Skeletal muscle tissue (tissue), 3 donors: ENCODE measurements at regions not wholly inside any gene's neighbourhood (a gene's known extent, or its start where the extent isn't known, plus 50 kb on each side); places are given as distances from the start of the nearest gene placed in this dataset.

Source experiments
- H3K27ac ChIP-seq: one replicate; pipeline ENCODE4 v1.7.0; 2013; ENCODE audit warnings: mild to moderate bottlenecking, low read depth, low read length, inconsistent platforms
- H3K27me3 ChIP-seq, 3 donors: one replicate each; pipeline ENCODE4 v1.7.0; 2013; ENCODE audit warnings: low read length in 3 of 3; ENCODE audit not compliant: control insufficient read depth in 3 of 3, insufficient read depth in 3 of 3
- H3K36me3 ChIP-seq, 3 donors: one replicate each; pipeline ENCODE4 v1.7.0; 2013; ENCODE audit warnings: low read length in 3 of 3; ENCODE audit not compliant: control insufficient read depth in 3 of 3, insufficient read depth in 3 of 3
- H3K4me1 ChIP-seq, 3 donors: one replicate each; pipeline ENCODE4 v1.7.0; 2013; ENCODE audit warnings: low read length in 3 of 3, mild to moderate bottlenecking in 3 of 3; ENCODE audit not compliant: control insufficient read depth in 3 of 3, insufficient read depth in 3 of 3
- H3K4me3 ChIP-seq, 3 donors: one replicate each; pipeline ENCODE4 v1.7.0; 2013; ENCODE audit warnings: low read length in 3 of 3
- H3K9ac ChIP-seq, 3 donors: one replicate each; pipeline ENCODE4 v1.7.0; 2013; ENCODE audit warnings: low read length in 3 of 3, mild to moderate bottlenecking in 3 of 3, moderate library complexity in 2 of 3, low read depth in 1 of 3
- H3K9me3 ChIP-seq, 3 donors: one replicate each; pipeline ENCODE4 v1.7.0; 2013; ENCODE audit warnings: low read length in 3 of 3; ENCODE audit not compliant: control insufficient read depth in 3 of 3
- donor health status: Osteomylitis.

DNA sequence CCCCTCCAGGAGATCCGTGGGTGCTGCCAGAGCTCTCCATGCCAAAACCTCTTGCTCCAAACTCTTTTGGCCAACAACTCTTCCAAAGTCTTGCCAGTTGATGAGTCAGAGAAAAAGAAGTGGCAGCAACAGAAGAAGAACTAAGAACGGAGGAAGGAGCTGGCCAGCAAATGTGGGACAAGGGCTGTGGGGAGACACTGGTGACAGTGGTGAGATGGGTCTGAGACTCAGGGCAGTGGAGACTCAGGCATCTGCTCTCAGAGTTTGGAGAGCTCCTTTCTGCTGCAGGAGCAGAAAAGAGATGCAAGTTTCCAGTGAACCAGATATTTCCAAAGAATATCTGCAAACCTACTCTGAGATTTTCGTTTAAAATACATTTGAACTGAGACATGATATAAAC is 92.3 kb upstream of the SEMA6A start:
- Histone ChIP-seq H3K9ac (no peak overlapping the region), H3K9me3 (no peaks in the 10 kb centered on the region), H3K36me3 (peaks cover 0 to under 1% (median 0%) of the 10 kb centered on the region in 3 donors), H3K27ac (no peak overlapping the region), H3K27me3 (no peaks in the 10 kb centered on the region), H3K4me3 (no peak overlapping the region), H3K4me1 (no peaks in the 10 kb centered on the region)

DNA sequence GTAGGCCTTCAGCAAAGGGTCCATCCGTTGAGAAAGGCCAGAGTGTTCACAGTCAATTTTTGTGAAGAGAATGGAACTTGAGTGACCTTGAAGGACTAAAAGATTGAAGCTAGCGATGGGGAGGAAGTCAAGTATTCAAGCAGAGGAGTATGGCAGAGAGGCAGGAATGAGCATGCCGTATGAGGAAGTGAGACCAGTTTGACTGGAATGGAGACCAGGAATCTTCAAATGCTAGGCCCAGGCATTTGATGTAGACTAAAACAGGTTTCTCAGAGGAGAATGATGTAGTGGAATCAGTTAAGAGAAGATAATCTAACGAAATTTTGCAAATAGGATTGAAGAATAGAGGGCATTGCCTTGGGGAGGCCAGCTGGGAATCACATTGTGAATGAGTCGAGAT is 90.4 kb upstream of the SEMA6A start:
- Histone ChIP-seq H3K4me1 (no peaks in the 10 kb centered on the region), H3K27me3 (no peaks in the 10 kb centered on the region), H3K4me3 (no peak overlapping the region), H3K36me3 (peaks cover 0 to 3% (median 0%) of the 10 kb centered on the region in 3 donors), H3K9ac (no peak overlapping the region), H3K27ac (no peak overlapping the region), H3K9me3 (peaks cover 0 to 4% (median 3%) of the 10 kb centered on the region in 3 donors)

DNA sequence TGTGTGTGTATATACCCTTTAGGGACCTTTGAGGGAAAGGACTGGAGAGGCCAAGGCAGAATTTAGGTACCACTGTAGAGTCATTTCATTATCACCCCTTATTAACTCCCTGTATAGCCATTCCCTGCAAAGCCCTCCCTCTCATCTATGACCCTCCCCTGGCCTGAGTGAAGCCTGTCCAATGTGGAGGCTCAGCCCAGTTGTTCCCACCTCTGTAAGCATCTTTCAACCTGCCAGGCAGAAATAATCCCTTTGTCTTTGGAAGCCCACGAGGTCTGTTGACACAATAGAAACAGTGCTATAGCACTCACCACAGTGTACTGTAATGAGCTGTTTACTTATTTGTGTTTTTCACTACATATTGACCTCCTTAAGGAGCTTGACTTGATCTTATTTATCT is 88.5 kb upstream of the SEMA6A start:
- Histone ChIP-seq H3K36me3 (peaks cover 0 to 3% (median 0%) of the 10 kb centered on the region in 3 donors), H3K4me1 (no peaks in the 10 kb centered on the region), H3K9ac (no peak overlapping the region), H3K4me3 (no peak overlapping the region), H3K27me3 (no peaks in the 10 kb centered on the region), H3K9me3 (peaks cover 0 to 4% (median 3%) of the 10 kb centered on the region in 3 donors), H3K27ac (no peak overlapping the region)

DNA sequence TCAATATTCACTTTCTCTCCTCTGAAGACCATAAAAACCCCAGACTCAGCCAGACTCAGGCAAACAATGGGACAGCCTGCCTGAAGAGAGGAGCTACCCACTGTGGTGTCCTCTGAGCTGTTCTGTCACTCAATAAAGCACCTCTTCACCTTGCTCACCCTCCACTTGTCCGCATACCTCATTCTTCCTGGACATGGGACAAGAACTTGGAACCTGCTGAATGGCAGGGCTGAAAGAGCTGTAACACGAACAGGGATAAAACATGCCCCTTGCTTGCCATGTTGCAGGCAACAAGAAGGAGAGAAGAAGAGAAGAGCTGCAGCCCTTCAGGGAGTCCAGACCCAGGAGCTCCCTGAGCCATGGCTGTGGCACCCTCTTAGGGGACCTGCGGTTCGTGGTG is 86.8 kb upstream of the SEMA6A start:
- Histone ChIP-seq H3K27me3 (no peaks in the 10 kb centered on the region), H3K9ac (no peak overlapping the region), H3K36me3 (peaks cover 0 to 3% (median 0%) of the 10 kb centered on the region in 3 donors), H3K4me3 (no peak overlapping the region), H3K27ac (no peak overlapping the region), H3K9me3 (peaks cover 0 to 4% (median 3%) of the 10 kb centered on the region in 3 donors), H3K4me1 (no peaks in the 10 kb centered on the region)

DNA sequence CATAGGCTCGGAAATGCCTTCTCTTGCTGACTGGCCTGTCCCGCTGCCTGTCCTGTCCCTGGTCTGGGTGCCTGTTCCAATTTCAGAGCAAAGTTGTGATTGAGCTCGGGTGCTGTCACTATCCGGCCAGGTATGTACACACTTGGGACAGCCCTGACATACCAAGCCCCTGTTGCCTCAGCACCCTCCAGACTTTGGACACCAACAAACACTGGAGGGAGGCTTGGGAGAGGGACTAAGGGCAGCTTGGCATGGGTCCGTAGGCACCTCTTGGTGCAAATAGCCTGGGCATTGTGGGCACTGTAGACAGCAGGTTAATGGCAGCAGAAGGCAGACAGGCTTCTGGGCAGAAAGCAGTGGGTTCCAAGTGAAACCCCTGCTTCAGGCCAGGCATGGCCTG is 86.3 kb upstream of the SEMA6A start:
- Histone ChIP-seq H3K4me1 (no peaks in the 10 kb centered on the region), H3K9ac (no peak overlapping the region), H3K4me3 (no peak overlapping the region)

GRCh38 chr5:116658830-116659229 is 84.2 kb upstream of the SEMA6A start:
- H3K27me3 ChIP-seq: no peaks in the 10 kb centered on the region
- H3K4me1 ChIP-seq: no peaks in the 10 kb centered on the region
- no peak overlapping the region for H3K27ac ChIP-seq
- peaks cover 0 to 4% (median 3%) of the 10 kb centered on the region in 3 donors for H3K9me3 ChIP-seq
- H3K4me3 ChIP-seq: no peak overlapping the region
- peaks cover 0 to 3% (median 0%) of the 10 kb centered on the region in 3 donors for H3K36me3 ChIP-seq
- no peak overlapping the region for H3K9ac ChIP-seq

More for the DNA sequence above, 86.3 kb upstream of the SEMA6A start:
- peaks cover 0 to 3% (median 0%) of the 10 kb centered on the region in 3 donors for H3K36me3 ChIP-seq
- H3K27ac ChIP-seq: no peak overlapping the region
- no peaks in the 10 kb centered on the region for H3K27me3 ChIP-seq
- H3K9me3 ChIP-seq: peaks cover 0 to 4% (median 3%) of the 10 kb centered on the region in 3 donors

DNA sequence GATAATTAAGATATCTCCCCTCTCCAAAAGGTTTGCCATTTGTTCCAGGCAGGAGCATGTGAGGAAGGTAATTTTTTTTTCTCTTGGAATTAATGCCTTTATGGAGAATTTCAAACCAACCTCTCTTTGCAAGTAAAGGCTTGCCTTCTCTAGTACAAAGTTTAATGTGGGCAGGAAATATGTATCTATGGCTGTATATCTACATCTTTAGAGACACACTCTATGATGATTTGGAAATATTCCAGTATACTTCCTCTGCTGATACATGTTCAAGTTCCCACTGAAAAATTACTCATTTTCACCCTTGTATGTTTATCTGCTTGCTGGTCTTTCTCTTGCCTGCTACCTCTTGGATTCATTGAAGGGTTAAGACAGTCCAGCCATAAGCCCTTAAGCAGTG is 83.5 kb upstream of the SEMA6A start:
- H3K27ac ChIP-seq: no peak overlapping the region
- H3K4me1 ChIP-seq: no peaks in the 10 kb centered on the region
- peaks cover 0 to 3% (median 0%) of the 10 kb centered on the region in 3 donors for H3K36me3 ChIP-seq
- peaks cover 0 to 4% (median 3%) of the 10 kb centered on the region in 3 donors for H3K9me3 ChIP-seq
- no peak overlapping the region for H3K4me3 ChIP-seq
- H3K27me3 ChIP-seq: no peaks in the 10 kb centered on the region
- H3K9ac ChIP-seq: no peak overlapping the region

DNA sequence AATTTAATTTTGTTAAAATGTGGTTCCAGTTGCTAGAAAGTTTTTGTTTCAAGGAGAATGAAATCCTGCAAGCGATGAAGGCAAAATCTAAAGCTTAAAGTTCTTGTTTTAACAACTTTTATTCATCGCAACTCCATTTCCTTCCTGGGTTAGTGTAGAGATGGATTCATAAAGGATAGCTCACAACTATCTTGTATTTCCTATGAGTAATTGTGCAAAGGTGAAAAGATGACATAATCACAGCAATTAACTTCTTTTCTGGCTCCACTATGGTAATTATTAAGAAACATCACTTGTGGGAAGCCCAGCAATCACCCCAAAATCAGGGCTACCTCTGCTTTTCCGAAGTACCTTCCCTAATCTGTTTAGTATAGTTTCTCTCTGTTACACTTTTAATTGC is 80.8 kb upstream of the SEMA6A start:
- H3K9ac ChIP-seq: no peak overlapping the region

GRCh38 chr5:116654925-116655324 is 80.3 kb upstream of the SEMA6A start:
- no peaks in the 10 kb centered on the region for H3K27me3 ChIP-seq
- no peaks in the 10 kb centered on the region for H3K9me3 ChIP-seq
- H3K4me3 ChIP-seq: no peak overlapping the region
- no peaks in the 10 kb centered on the region for H3K36me3 ChIP-seq
- peaks cover 0 to 5% (median 4%) of the 10 kb centered on the region in 3 donors for H3K4me1 ChIP-seq
- no peak overlapping the region for H3K27ac ChIP-seq
- H3K9ac ChIP-seq: no peak overlapping the region

More for the DNA sequence above, 80.8 kb upstream of the SEMA6A start:
- H3K4me1 ChIP-seq: peaks cover 0 to 5% (median 4%) of the 10 kb centered on the region in 3 donors
- H3K36me3 ChIP-seq: no peaks in the 10 kb centered on the region
- H3K27ac ChIP-seq: no peak overlapping the region
- H3K4me3 ChIP-seq: no peak overlapping the region
- H3K9me3 ChIP-seq: no peaks in the 10 kb centered on the region
- no peaks in the 10 kb centered on the region for H3K27me3 ChIP-seq

DNA sequence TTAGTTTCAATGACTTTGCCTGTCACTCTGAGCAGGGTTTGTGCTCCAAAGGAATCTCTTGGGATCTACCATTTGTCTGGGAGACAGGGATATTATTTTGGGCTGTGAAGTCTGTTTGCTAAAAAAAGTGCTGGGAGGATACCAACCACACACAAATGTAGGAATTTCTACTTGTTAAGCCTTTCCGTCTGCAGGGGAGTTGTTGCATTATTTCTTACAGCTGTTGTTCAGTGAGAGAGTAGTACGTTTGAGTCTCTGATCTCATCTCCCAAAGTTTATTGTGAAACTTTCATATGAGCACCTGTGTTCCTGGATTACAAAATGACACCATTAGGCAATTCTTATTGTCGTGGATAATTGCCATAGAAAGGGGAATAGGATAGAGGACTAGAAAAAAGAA is 78.3 kb upstream of the SEMA6A start:
- Histone ChIP-seq H3K9me3 (no peaks in the 10 kb centered on the region), H3K4me1 (peaks cover 0 to 5% (median 4%) of the 10 kb centered on the region in 3 donors), H3K9ac (no peak overlapping the region), H3K4me3 (no peak overlapping the region), H3K36me3 (no peaks in the 10 kb centered on the region), H3K27ac (no peak overlapping the region), H3K27me3 (no peaks in the 10 kb centered on the region)
